H9 (cell line): ENCODE measurements at regions not wholly inside any gene's neighbourhood (a gene's known extent, or its start where the extent isn't known, plus 50 kb on each side); places are given as distances from the start of the nearest gene placed in this dataset.

Experiments
- DNase-seq: peaks from one replicate; pipeline ENCODE4 v3.0.0-alpha.2; 2017
- H2AFZ ChIP-seq: one replicate; pipeline ENCODE4 v1.6.1; 2013; ENCODE audit warnings: mild to moderate bottlenecking, low read length, control low read depth, moderate library complexity
- H2AK5ac ChIP-seq: 2 replicates; pipeline ENCODE4 v1.6.1; 2013; ENCODE audit warnings: low read length, control low read depth, mixed read lengths; ENCODE audit not compliant: insufficient read length
- H2BK120ac ChIP-seq: one replicate; pipeline ENCODE4 v1.6.1; 2013; ENCODE audit warnings: low read depth, mild to moderate bottlenecking, low read length, control low read depth, inconsistent platforms; ENCODE audit not compliant: poor library complexity, severe bottlenecking
- H2BK12ac ChIP-seq: 2 replicates; pipeline ENCODE4 v1.6.1; 2013; ENCODE audit warnings: low read length, control low read depth, mixed read lengths, low read depth; ENCODE audit not compliant: insufficient read length
- H2BK15ac ChIP-seq: 2 replicates; pipeline ENCODE4 v1.6.1; 2013; ENCODE audit warnings: low read depth, low read length, control low read depth
- H2BK20ac ChIP-seq: one replicate; pipeline ENCODE4 v1.6.1; 2013; ENCODE audit warnings: low read depth, mild to moderate bottlenecking, low read length, control low read depth, inconsistent platforms; ENCODE audit not compliant: poor library complexity, severe bottlenecking
- H2BK5ac ChIP-seq: 2 replicates; pipeline ENCODE4 v1.6.1; 2013; ENCODE audit warnings: low read length, control low read depth, mixed read lengths; ENCODE audit not compliant: insufficient read length
- H3K14ac ChIP-seq: 2 replicates; pipeline ENCODE4 v1.6.1; 2013; ENCODE audit warnings: low read length, control low read depth; ENCODE audit not compliant: insufficient read depth
- H3K18ac ChIP-seq: 2 replicates; pipeline ENCODE4 v1.6.1; 2013; ENCODE audit warnings: low read depth, mild to moderate bottlenecking, mixed read lengths, low read length, control low read depth; ENCODE audit not compliant: insufficient read length
- H3K23ac ChIP-seq: 2 replicates; pipeline ENCODE4 v1.6.1; 2013; ENCODE audit warnings: low read length, control low read depth, mixed read lengths, low read depth; ENCODE audit not compliant: insufficient read length
- H3K23me2 ChIP-seq: 2 replicates; pipeline ENCODE4 v1.6.1; 2013; ENCODE audit warnings: low read depth, mild to moderate bottlenecking, mixed read lengths, low read length, control low read depth; ENCODE audit not compliant: insufficient read length, poor library complexity, severe bottlenecking
- H3K27ac ChIP-seq: 2 replicates; pipeline ENCODE4 v1.5.1; 2013; ENCODE audit warnings: low read length, control low read depth, mixed read lengths, low read depth; ENCODE audit not compliant: insufficient read length
- H3K27me3 ChIP-seq: 2 replicates; pipeline ENCODE4 v1.6.1; 2013; ENCODE audit warnings: low read length, control low read depth, inconsistent platforms; ENCODE audit not compliant: insufficient read depth
- H3K4ac ChIP-seq: 2 replicates; pipeline ENCODE4 v1.6.1; 2013; ENCODE audit warnings: low read depth, mild to moderate bottlenecking, control low read depth, inconsistent platforms, low read length, moderate library complexity
- H3K4me1 ChIP-seq: 2 replicates; pipeline ENCODE4 v1.6.1; 2013; ENCODE audit warnings: low read length, control low read depth, inconsistent platforms; ENCODE audit not compliant: insufficient read depth
- H3K4me2 ChIP-seq: 2 replicates; pipeline ENCODE4 v1.6.1; 2013; ENCODE audit warnings: low read length, control low read depth, mixed read lengths; ENCODE audit not compliant: insufficient read length, insufficient read depth
- H3K56ac ChIP-seq: 2 replicates; pipeline ENCODE4 v1.6.1; 2013; ENCODE audit warnings: low read depth, mild to moderate bottlenecking, mixed read lengths, low read length, control low read depth; ENCODE audit not compliant: insufficient read length
- H3K79me1 ChIP-seq: 2 replicates; pipeline ENCODE4 v1.6.1; 2013; ENCODE audit warnings: low read depth, mild to moderate bottlenecking, moderate library complexity, low read length, control low read depth, inconsistent platforms; ENCODE audit not compliant: insufficient read depth, poor library complexity, severe bottlenecking
- H3K79me2 ChIP-seq: 2 replicates; pipeline ENCODE4 v1.6.1; 2013; ENCODE audit warnings: low read length, control low read depth, inconsistent platforms; ENCODE audit not compliant: insufficient read depth
- H3K9ac ChIP-seq: 2 replicates; pipeline ENCODE4 v1.6.1; 2013; ENCODE audit warnings: low read length, control low read depth, mixed read lengths; ENCODE audit not compliant: insufficient read length; ENCODE audit errors: extremely low read depth
- H3K9me3 ChIP-seq: one replicate; pipeline ENCODE4 v1.6.1; 2013; ENCODE audit warnings: low read depth, low read length, inconsistent platforms; ENCODE audit not compliant: control insufficient read depth
- H3T11ph ChIP-seq: one replicate; pipeline ENCODE4 v1.6.1; 2013; ENCODE audit warnings: mild to moderate bottlenecking, low read length, control low read depth, inconsistent platforms
- H4K20me1 ChIP-seq: one replicate; pipeline ENCODE4 v1.6.1; 2013; ENCODE audit not compliant: control insufficient read depth, insufficient read length, insufficient read depth
- H4K5ac ChIP-seq: 2 replicates; pipeline ENCODE4 v1.6.1; 2013; ENCODE audit warnings: low read depth, mild to moderate bottlenecking, mixed read lengths, low read length, control low read depth; ENCODE audit not compliant: insufficient read length
- H4K8ac ChIP-seq: replicated peaks from 2 replicates; pipeline ENCODE4 v1.6.1; 2013; ENCODE audit warnings: low read length, control low read depth, mixed read lengths, low read depth; ENCODE audit not compliant: insufficient read length
- H4K91ac ChIP-seq: 2 replicates; pipeline ENCODE4 v1.6.1; 2013; ENCODE audit warnings: low read depth, mild to moderate bottlenecking, moderate library complexity, mixed read lengths, low read length, control low read depth; ENCODE audit not compliant: insufficient read length
- H3K27ac Mint-ChIP-seq, 3 experiments: 2 replicates in 2 of 3; 3 replicates in 1 of 3; pipeline ENCODE4 v1.8.0; 2020 to 2021; ENCODE audit warnings: mixed read lengths in 3 of 3, mild to moderate bottlenecking in 1 of 3, moderate library complexity in 1 of 3
- H3K27me3 Mint-ChIP-seq: 2 replicates; pipeline ENCODE4 v1.8.0; 2021; ENCODE audit warnings: low read depth, mild to moderate bottlenecking, moderate library complexity, mixed read lengths
- H3K36me3 Mint-ChIP-seq, 3 experiments: 2 replicates in 2 of 3; 3 replicates in 1 of 3; pipeline ENCODE4 v1.8.0; 2020 to 2021; ENCODE audit warnings: low read depth in 3 of 3, mixed read lengths in 3 of 3; ENCODE audit not compliant: insufficient read depth in 1 of 3
- H3K4me1 Mint-ChIP-seq, 2 experiments: 2 replicates each; pipeline ENCODE4 v1.8.0; 2020; ENCODE audit warnings: mixed read lengths in 2 of 2
- H3K4me3 Mint-ChIP-seq, 2 experiments: 2 replicates in 1 of 2; 3 replicates in 1 of 2; pipeline ENCODE4 v1.8.0; 2020 to 2021; ENCODE audit warnings: mild to moderate bottlenecking in 2 of 2, mixed read lengths in 2 of 2, moderate library complexity in 1 of 2
- H3K9me3 Mint-ChIP-seq, 2 experiments: 2 replicates in 1 of 2; 3 replicates in 1 of 2; pipeline ENCODE4 v1.8.0; 2020; ENCODE audit warnings: mild to moderate bottlenecking in 2 of 2, mixed read lengths in 2 of 2, moderate library complexity in 1 of 2
- CTCF ChIP-seq: fragments of 200-600 bp; sonication (generic); conservative IDR thresholded peaks from 3 replicates; pipeline ENCODE4 v1.8.0; 2021; ENCODE audit warnings: antibody characterized with exemption, mild to moderate bottlenecking
- WGBS: extraction: QIAGEN DNeasy Blood & Tissue Kit; methylation state at CpG from one replicate; pipeline ENCODE4 v1.1.7; 2013; ENCODE audit warnings: missing lambda C conversion rate, low lambda C conversion rate, mixed read lengths; ENCODE audit not compliant: insufficient read length; ENCODE audit errors: extremely low coverage; 5-methylcytosine and 5-hydroxymethylcytosine counted together

GRCh38 chr18:78849046-78849445, 130.6 kb upstream of the SALL3 start:
- H3K4me3 Mint-ChIP-seq = no peak overlapping the region
- H3K9me3 ChIP-seq = no peaks in the 10 kb centered on the region

More at GRCh38 chr18:78849046-78849445, 130.6 kb upstream of the SALL3 start:
- Histone ChIP-seq H3K27me3 (no peaks in the 10 kb centered on the region), H3K79me1 (no peaks in the 10 kb centered on the region), H3K79me2 (no peaks in the 10 kb centered on the region), H3K56ac (no peak overlapping the region), H4K8ac (no peak overlapping the region), H3K14ac (no peak overlapping the region), H2BK15ac (no peak overlapping the region), H2AK5ac (no peak overlapping the region), H3K4me2 (no peak overlapping the region), H3K18ac (no peak overlapping the region), H2BK120ac (no peak overlapping the region), H3K4ac (no peak overlapping the region), H3K4me1 (no peaks in the 10 kb centered on the region), H2BK5ac (no peak overlapping the region), H2BK20ac (no peak overlapping the region), H4K20me1 (no peaks in the 10 kb centered on the region), H2BK12ac (no peak overlapping the region), H3K23me2 (no peaks in the 10 kb centered on the region), H4K5ac (no peak overlapping the region), H4K91ac (no peak overlapping the region), H3K27ac (no peak overlapping the region), H3K9ac (no peak overlapping the region), H2AFZ (no peak overlapping the region), H3K23ac (no peak overlapping the region), H3T11ph (no peak overlapping the region)
- no peak for TF ChIP-seq CTCF
- H3K36me3 Mint-ChIP-seq = peaks cover 2 to 16% (median 4%) of the 10 kb centered on the region in 3 experiments; a peak in 6 of 7 replicates
- H3K9me3 Mint-ChIP-seq = peaks cover 21 to 30% of the 10 kb centered on the region in 2 experiments
- no peaks in the 10 kb centered on the region; the same call in 1 of the 2 replicates for H3K27me3 Mint-ChIP-seq
- no peaks in the 10 kb centered on the region for H3K4me1 Mint-ChIP-seq
- DNase-seq = no peak
- WGBS = no CpG with 5 or more reads among the region's 5 CpGs
- H3K27ac Mint-ChIP-seq = peak overlapping the region in 1 of 3 experiments; percentile 38; a peak in 1 of 7 replicates
